NCI-H2227 (cell line): ENCODE measurements at regions not wholly inside any gene's neighbourhood (a gene's known extent, or its start where the extent isn't known, plus 50 kb on each side); places are given as distances from the start of the nearest gene placed in this dataset.
"Not testable (repeated sequence)": the region's sequence is repeated elsewhere in the genome, so short reads cannot be mapped to it uniquely, and the experiment has no call there.

Source experiments
- DNase-seq: peaks from one replicate; lab custom pipeline; 2025; ENCODE audit not compliant: unreplicated experiment; lab: John Stamatoyannopoulos, UW

GRCh38 chr20:6355754-6356451 is 233.1 kb upstream of the FERMT1 start:
- DNase-seq: no peak

- no peak for DNase-seq
These were observed 226.1 kb upstream of the FERMT1 start for GRCh38 chr20:6348908-6349307.

GRCh38 chr20:6347916-6348315 is 225.1 kb upstream of the FERMT1 start:
- DNase-seq: peak; percentile 28

GRCh38 chr20:6341491-6341890 is 218.7 kb upstream of the FERMT1 start:
- DNase-seq: no peak

GRCh38 chr20:6339176-6339575 is 216.3 kb upstream of the FERMT1 start:
- DNase-seq: no peak

GRCh38 chr20:6333110-6333509 is 210.3 kb upstream of the FERMT1 start:
- no peak for DNase-seq

GRCh38 chr20:6321235-6321634 is 198.4 kb upstream of the FERMT1 start:
- peak; percentile 29 for DNase-seq

GRCh38 chr20:6311841-6312655 is 189.2 kb upstream of the FERMT1 start:
- DNase-seq: no peak

- no peak for DNase-seq
These were observed 188.3 kb upstream of the FERMT1 start for GRCh38 chr20:6311097-6311496.

- DNase-seq: no peak
These were observed 182.7 kb upstream of the FERMT1 start for GRCh38 chr20:6305536-6305935.

- no peak for DNase-seq
These were observed 179.2 kb upstream of the FERMT1 start for GRCh38 chr20:6302041-6302440.

- DNase-seq: no peak
These were observed 176.6 kb upstream of the FERMT1 start for GRCh38 chr20:6299456-6299855.

- DNase-seq: no peak
These were observed 175.2 kb upstream of the FERMT1 start for GRCh38 chr20:6298049-6298448.

GRCh38 chr20:6295867-6296256 is 173.0 kb upstream of the FERMT1 start:
- no peak for DNase-seq

- no peak for DNase-seq
These were observed 172.5 kb upstream of the FERMT1 start for GRCh38 chr20:6295127-6295866.

- no peak for DNase-seq
These were observed 164.6 kb upstream of the FERMT1 start for GRCh38 chr20:6287471-6287870.

GRCh38 chr20:6282642-6283041 is 159.8 kb upstream of the FERMT1 start:
- no peak for DNase-seq

- DNase-seq: peak; percentile 8
These were observed 154.9 kb upstream of the FERMT1 start for GRCh38 chr20:6277661-6278240.

GRCh38 chr20:6270404-6270803 is 147.6 kb upstream of the FERMT1 start:
- not testable (repeated sequence) for DNase-seq

GRCh38 chr20:6269168-6269873 is 146.5 kb upstream of the FERMT1 start:
- no peak for DNase-seq
